H1 (cell line): ENCODE measurements at regions not wholly inside any gene's neighbourhood (a gene's known extent, or its start where the extent isn't known, plus 50 kb on each side); places are given as distances from the start of the nearest gene placed in this dataset.

Experiments used
- ASH2L ChIP-seq: fragments of 200-600, 300-600 bp; sonication (generic); IDR thresholded peaks from one replicate; pipeline ENCODE4 v1.7.1; 2017; ENCODE audit warnings: low read length
- EZH2 ChIP-seq: fragments of 200-600 bp; sonication (generic); IDR thresholded peaks from 2 replicates; pipeline ENCODE4 v1.7.1; 2012; ENCODE audit warnings: low read depth, mild to moderate bottlenecking, moderate library complexity, low read length, inconsistent platforms; ENCODE audit not compliant: severe bottlenecking
- POU5F1 ChIP-seq: IDR thresholded peaks from 2 replicates; pipeline ENCODE4 v1.6.1; 2011; ENCODE audit warnings: low read depth, mild to moderate bottlenecking, low read length, moderate library complexity
- TAF7 ChIP-seq: optimal IDR thresholded peaks from 2 replicates; pipeline ENCODE3; 2011; ENCODE audit warnings: low read depth, mild to moderate bottlenecking, inconsistent platforms, low read length, moderate library complexity, borderline replicate concordance

DNA sequence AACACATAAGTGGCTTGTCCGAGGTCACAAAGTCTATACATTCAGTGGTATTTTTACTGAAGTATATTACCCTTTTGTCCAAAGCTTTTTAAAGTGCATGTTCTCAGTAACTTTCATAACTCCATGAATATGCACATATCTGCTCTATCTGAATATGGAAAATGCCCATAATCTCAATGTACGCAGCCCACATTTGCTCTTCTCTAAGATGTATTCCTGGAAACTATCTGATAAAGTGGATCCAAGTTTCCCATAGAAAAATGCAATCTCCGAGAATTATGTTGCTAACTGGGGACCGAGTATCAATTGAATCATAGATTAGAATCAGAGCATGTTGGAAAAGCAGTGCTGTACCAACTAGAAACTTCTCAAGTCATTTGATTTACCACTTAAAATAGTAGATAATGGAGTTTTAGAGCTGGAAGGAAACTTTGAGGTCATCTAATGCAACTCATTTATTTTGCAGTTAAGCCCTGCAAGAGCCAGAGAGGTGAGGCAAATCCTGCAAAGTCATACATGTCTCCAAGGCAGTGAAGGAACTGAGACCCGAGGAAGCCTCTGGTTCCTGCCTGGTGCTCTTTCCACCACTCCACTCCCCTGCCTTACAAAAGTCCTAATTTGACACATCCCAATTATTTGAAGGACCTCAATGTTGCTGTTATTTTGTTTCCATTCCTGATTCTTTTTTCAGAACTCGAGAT lies 69.4 kb downstream of the CYCS start (continued):
- TF ChIP-seq TAF7 (no peak), EZH2 (no peak), ASH2L (no peak), POU5F1 (no peak)
